HEK293T (cell line): ENCODE measurements at regions not wholly inside any gene's neighbourhood (a gene's known extent, or its start where the extent isn't known, plus 50 kb on each side); places are given as distances from the start of the nearest gene placed in this dataset.
"Not testable (repeated sequence)": the region's sequence is repeated elsewhere in the genome, so short reads cannot be mapped to it uniquely, and the experiment has no call there.

Experiments
- BHLHE40 ChIP-seq: fragments of 450-650 bp; IDR thresholded peaks from 2 replicates; pipeline ENCODE4 v1.6.1; 2016; ENCODE audit warnings: mild to moderate bottlenecking, moderate library complexity, borderline replicate concordance
- CTBP1 ChIP-seq: fragments of 450-650 bp; IDR thresholded peaks from 2 replicates; pipeline ENCODE4 v1.6.1; 2016; ENCODE audit warnings: borderline replicate concordance
- ELF4 ChIP-seq: fragments of 450-650 bp; IDR thresholded peaks from 2 replicates; pipeline ENCODE4 v1.6.1; 2017; ENCODE audit warnings: antibody characterized with exemption
- FOXA1 ChIP-seq: fragments of 450-650 bp; IDR thresholded peaks from 2 replicates; pipeline ENCODE4 v1.6.1; 2016; ENCODE audit warnings: mild to moderate bottlenecking
- FOXK2 ChIP-seq: fragments of 450-650 bp; IDR thresholded peaks from 2 replicates; pipeline ENCODE4 v1.6.1; 2016; ENCODE audit warnings: mild to moderate bottlenecking
- FOXM1 ChIP-seq: fragments of 450-650 bp; IDR thresholded peaks from 2 replicates; pipeline ENCODE4 v1.6.1; 2017; ENCODE audit warnings: mild to moderate bottlenecking, borderline replicate concordance
- HDGF ChIP-seq: fragments of 450-650 bp; IDR thresholded peaks from 2 replicates; pipeline ENCODE4 v1.6.1; 2017; ENCODE audit warnings: antibody characterized with exemption, borderline replicate concordance
- SP1 ChIP-seq: fragments of 450-650 bp; IDR thresholded peaks from 2 replicates; pipeline ENCODE4 v1.6.1; 2017
- SUZ12 ChIP-seq: fragments of 450-650 bp; IDR thresholded peaks from 2 replicates; pipeline ENCODE4 v1.6.1; 2016; ENCODE audit warnings: mild to moderate bottlenecking
- ZNF384 ChIP-seq: fragments of 450-650 bp; IDR thresholded peaks from 2 replicates; pipeline ENCODE4 v1.6.1; 2016

DNA sequence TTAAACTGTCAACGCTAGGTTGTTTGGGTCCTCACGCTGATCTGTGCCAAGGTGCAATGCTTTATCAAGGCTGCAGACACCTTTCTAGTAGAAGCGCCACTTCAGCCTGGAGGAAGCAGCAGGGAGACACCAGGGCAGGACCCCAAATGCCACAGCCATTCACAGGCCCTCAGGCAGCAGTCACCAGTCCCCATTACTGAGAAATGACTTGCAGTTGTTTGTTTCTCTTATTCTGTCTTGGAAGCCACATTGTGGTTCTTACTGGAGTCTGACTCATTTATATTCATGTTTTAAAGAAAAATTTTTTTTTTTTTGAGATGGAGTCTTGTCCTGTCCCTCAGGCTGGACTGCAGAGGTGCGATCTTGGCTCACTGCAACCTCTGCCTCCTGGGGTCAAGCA lies 328.9 kb upstream of the ANKRD20A1 start:
- TF ChIP-seq FOXA1, CTBP1, FOXM1, SP1, HDGF, FOXK2, SUZ12, ZNF384, ELF4, BHLHE40: not testable (repeated sequence)
